PFSK-1 (cell line): ENCODE measurements at regions not wholly inside any gene's neighbourhood (a gene's known extent, or its start where the extent isn't known, plus 50 kb on each side); places are given as distances from the start of the nearest gene placed in this dataset.

Source experiments
- FOXP2 ChIP-seq: optimal IDR thresholded peaks from 2 replicates; pipeline ENCODE3; 2011; ENCODE audit warnings: borderline replicate concordance, control low read depth, inconsistent platforms; ENCODE audit not compliant: insufficient read depth; ENCODE audit errors: extremely low read length, extremely low read depth
- POLR2AphosphoS5 ChIP-seq: IDR thresholded peaks from 2 replicates; pipeline ENCODE4 v1.6.1; 2012; ENCODE audit warnings: low read depth, mild to moderate bottlenecking, control low read depth, low read length, moderate library complexity
- SIN3A ChIP-seq: IDR thresholded peaks from 2 replicates; pipeline ENCODE4 v1.6.1; 2012; ENCODE audit warnings: mild to moderate bottlenecking, low read length, moderate library complexity, borderline replicate concordance; ENCODE audit not compliant: insufficient read depth
- TAF1 ChIP-seq: IDR thresholded peaks from 2 replicates; pipeline ENCODE4 v1.6.1; 2012; ENCODE audit warnings: low read length, control low read depth, borderline replicate concordance; ENCODE audit not compliant: insufficient read depth
- TF ChIP-seq, protein P1 (sequence below), 2 experiments: IDR thresholded peaks; 2 replicates each; pipeline versions ENCODE4 v1.6.1 to v1.8.0; 2011 to 2012; ENCODE audit warnings: low read depth in 2 of 2, low read length in 2 of 2, control low read depth in 1 of 2, inconsistent platforms in 1 of 2, mild to moderate bottlenecking in 1 of 2, moderate library complexity in 1 of 2; ENCODE audit not compliant: insufficient read depth in 1 of 2

DNA sequence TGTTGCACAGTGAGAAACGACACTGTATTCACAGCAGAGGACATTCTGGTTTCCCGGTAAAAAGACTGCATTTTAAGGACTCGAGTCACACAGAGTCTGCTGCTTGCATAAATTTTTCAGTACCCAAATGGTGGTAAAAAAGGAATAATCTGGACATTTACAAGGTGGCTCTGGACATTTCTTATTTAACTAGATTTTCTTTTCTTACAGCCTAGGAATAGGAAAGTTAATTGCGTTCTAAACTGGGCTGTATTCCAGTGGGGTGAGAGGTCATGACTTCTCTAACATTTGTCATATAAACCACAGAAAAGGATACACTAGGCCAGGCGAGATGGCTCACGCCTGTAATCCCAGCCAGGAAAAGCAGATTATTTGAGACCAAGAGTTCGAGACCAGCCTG lies 237.5 kb upstream of the KLF6 start:
- TF ChIP-seq SIN3A, result no peak
- TF ChIP-seq POLR2AphosphoS5, result no peak
- TF ChIP-seq FOXP2, result no peak
- no peak for TF ChIP-seq TAF1
- TF ChIP-seq, protein P1, sequence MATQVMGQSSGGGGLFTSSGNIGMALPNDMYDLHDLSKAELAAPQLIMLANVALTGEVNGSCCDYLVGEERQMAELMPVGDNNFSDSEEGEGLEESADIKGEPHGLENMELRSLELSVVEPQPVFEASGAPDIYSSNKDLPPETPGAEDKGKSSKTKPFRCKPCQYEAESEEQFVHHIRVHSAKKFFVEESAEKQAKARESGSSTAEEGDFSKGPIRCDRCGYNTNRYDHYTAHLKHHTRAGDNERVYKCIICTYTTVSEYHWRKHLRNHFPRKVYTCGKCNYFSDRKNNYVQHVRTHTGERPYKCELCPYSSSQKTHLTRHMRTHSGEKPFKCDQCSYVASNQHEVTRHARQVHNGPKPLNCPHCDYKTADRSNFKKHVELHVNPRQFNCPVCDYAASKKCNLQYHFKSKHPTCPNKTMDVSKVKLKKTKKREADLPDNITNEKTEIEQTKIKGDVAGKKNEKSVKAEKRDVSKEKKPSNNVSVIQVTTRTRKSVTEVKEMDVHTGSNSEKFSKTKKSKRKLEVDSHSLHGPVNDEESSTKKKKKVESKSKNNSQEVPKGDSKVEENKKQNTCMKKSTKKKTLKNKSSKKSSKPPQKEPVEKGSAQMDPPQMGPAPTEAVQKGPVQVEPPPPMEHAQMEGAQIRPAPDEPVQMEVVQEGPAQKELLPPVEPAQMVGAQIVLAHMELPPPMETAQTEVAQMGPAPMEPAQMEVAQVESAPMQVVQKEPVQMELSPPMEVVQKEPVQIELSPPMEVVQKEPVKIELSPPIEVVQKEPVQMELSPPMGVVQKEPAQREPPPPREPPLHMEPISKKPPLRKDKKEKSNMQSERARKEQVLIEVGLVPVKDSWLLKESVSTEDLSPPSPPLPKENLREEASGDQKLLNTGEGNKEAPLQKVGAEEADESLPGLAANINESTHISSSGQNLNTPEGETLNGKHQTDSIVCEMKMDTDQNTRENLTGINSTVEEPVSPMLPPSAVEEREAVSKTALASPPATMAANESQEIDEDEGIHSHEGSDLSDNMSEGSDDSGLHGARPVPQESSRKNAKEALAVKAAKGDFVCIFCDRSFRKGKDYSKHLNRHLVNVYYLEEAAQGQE (IDR thresholded peaks at IDR 0.05; ENCODE audit: insufficient read depth in 1 of 2, low read depth in 2 of 2, low read length in 2 of 2), result no peak

DNA sequence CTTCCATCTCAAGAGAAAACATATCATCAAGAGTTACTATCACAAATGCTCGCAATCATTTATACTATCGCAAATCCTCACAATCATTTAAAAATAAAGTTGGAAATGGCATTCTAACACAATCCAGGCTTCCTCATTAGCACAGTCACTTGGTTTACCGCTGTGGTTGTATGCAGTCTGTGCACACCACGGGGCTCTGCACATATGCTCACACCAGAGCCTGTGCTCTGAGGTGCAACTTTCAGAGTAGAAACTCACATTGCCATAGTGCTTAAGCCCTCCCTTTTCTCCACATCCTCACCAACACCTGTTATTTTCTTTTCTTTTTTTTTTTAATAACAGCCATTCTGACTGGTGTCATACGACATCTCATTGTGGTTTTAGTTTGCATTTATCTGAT lies 235.6 kb upstream of the KLF6 start:
- TF ChIP-seq FOXP2 (no peak), POLR2AphosphoS5 (no peak)
- TF ChIP-seq, protein P1 (IDR thresholded peaks at IDR 0.05; ENCODE audit: insufficient read depth in 1 of 2, low read depth in 2 of 2, low read length in 2 of 2), result no peak

DNA sequence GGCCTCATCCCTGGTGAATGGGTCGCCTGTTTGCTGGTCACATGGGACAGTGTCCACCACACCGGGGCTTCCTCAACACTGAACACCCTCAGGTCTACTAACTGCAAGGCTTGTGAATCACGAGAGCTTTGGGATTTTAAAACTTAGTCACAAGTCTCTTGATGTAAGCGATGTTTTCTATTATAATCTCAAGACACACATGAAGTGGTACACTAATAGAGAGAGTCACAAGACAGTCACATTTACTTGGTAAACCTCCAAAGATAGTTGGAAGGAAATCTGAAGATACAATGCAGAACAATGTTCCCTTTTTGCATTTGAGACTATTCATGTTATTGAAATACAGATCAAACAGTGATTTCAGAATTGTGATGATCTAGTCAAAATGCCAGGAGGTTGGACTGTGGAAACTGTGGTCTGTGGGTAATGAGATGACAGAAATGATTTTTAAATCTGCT lies 233.1 kb upstream of the KLF6 start:
- TF ChIP-seq TAF1, result no peak

DNA sequence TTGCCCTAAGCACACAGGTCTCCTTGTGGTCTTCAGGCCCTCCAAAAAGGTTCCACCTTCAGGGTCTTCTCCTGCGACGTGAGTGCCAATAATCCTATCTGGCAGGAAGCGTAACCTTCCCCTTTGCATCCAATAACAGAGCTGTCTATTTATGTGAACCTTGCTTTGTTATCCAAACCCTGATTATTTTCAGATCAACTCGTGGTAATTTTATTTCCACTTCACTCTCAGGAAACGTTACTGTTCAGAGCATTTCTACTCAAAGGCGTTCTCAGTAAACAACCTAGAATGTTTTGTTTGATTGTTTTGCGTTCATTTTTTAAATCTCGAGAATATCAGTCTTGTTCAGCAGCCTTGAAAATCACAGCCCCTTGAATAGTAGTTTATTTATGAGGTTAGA lies 232.3 kb upstream of the KLF6 start:
- no peak for TF ChIP-seq TAF1
- TF ChIP-seq POLR2AphosphoS5, result no peak
- TF ChIP-seq SIN3A, result no peak
- TF ChIP-seq, protein P1 (IDR thresholded peaks at IDR 0.05; ENCODE audit: insufficient read depth in 1 of 2, low read depth in 2 of 2, low read length in 2 of 2), result no peak
- TF ChIP-seq FOXP2, result no peak

DNA sequence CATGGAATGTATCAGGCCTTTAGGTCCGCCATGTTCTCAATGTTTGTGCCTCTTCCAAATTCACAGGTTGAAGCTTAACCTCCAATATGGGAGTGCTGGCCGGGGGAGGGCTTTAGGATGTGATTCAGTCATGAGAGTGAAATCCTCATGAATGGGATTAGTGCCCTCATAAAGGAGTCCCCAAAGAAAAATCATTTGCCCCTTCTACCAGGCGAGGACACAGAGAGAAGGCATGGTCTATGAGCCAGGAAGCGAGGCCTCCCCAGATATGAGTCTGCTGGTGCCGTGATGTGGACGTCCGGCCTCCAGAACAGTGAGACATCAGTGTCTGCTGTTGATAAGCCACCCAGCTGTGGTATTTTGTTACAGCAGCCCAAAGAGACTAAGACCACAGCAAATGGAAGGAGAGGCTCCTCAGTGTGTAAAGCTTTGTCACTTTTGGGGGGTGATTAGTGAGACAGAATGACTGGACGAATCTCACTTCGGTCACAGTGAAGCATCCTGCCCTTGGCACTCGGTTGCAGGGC lies 231.3 kb upstream of the KLF6 start:
- no peak for TF ChIP-seq POLR2AphosphoS5
- no peak for TF ChIP-seq FOXP2
- TF ChIP-seq TAF1, result no peak
- TF ChIP-seq, protein P1 (IDR thresholded peaks at IDR 0.05; ENCODE audit: insufficient read depth in 1 of 2, low read depth in 2 of 2, low read length in 2 of 2), result no peak
- no peak for TF ChIP-seq SIN3A

DNA sequence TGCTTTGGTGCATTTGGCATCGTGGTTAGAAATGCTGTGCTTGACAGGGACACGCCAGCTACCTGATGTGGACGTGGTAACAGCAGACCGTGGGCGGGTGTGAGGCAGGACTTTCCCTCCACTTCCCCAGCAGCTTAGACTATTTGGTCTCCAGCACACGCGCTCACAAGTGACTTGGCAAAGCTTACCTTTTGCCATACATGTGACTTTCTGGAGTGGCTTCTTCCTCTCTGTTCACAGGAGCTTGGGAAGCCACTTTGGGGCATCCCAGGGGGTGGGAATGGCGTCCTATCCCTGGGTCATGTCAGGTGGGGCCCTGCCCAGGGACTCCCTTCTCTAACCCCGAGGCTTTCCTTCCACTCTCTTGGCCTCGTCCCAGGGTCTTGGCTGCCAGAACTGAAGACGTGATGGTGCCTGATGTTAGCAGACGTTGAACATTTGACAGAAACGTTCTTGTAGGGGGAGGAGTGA lies 228.7 kb upstream of the KLF6 start:
- TF ChIP-seq FOXP2, result no peak
- TF ChIP-seq POLR2AphosphoS5, result no peak
- TF ChIP-seq TAF1, result no peak
- TF ChIP-seq, protein P1 (IDR thresholded peaks at IDR 0.05; ENCODE audit: insufficient read depth in 1 of 2, low read depth in 2 of 2, low read length in 2 of 2), result no peak
- TF ChIP-seq SIN3A, result no peak
